GM12878 (cell line): ENCODE measurements at regions not wholly inside any gene's neighbourhood (a gene's known extent, or its start where the extent isn't known, plus 50 kb on each side); places are given as distances from the start of the nearest gene placed in this dataset.
A peak's percentile ranks its signal among the peaks of the same experiment; 100 is the strongest.

Source experiments
- ATAC-seq: fragments of 200-7000 bp; cut with Tn5 transposase; 3 replicates; pipeline ENCODE4 v1.9.1; 2020; ENCODE audit warnings: mild to moderate bottlenecking, moderate library complexity
- BruUV-seq: library from RNA; stranded (reverse); fragments of 400-500 nt; replicated peaks from 2 replicates; lab custom pipeline; 2021; lab: Mats Ljungman, UMichigan
- CTCF ChIA-PET: fragments of 300-600 bp; sonication (Branson Sonifier 250); formaldehyde crosslinking; extraction: SDS; loops from one replicate; lab custom pipeline; 2021; ENCODE audit warnings: inconsistent platforms; lab: Yijun Ruan, JAX
- POLR2A ChIA-PET: fragments of 350-600 bp; formaldehyde crosslinking; extraction: SDS; loops from one replicate; lab custom pipeline; 2021; ENCODE audit warnings: inconsistent platforms; lab: Charles Lee
- RAD21 ChIA-PET: fragments of 300-600 bp; sonication (Branson Sonifier 250); formaldehyde crosslinking; loops from one replicate; lab custom pipeline; 2023; ENCODE audit warnings: antibody characterized with exemption; ENCODE audit not compliant: unreplicated experiment; lab: Charles Lee
- SMC1A ChIA-PET: fragments of 300-600 bp; sonication (Branson Sonifier 250); formaldehyde crosslinking; loops from one replicate; lab custom pipeline; 2023; ENCODE audit not compliant: unreplicated experiment, uncharacterized antibody; lab: Charles Lee
- DNase-seq: peaks from one replicate; pipeline ENCODE4 v3.0.0-alpha.2; 2011; ENCODE audit warnings: low read depth, low spot score
- FAIRE-seq: peaks from 3 replicates; lab custom pipeline; 2011; peaks lifted over from hg19 to GRCh38; lab: Jason Lieb, UNC
- H2AFZ ChIP-seq: 2 replicates; pipeline ENCODE4 v1.6.0; 2011; ENCODE audit warnings: low read depth, low read length, control low read depth; ENCODE audit not compliant: control insufficient read depth
- H3K27ac ChIP-seq: 2 replicates; pipeline ENCODE4 v1.5.1; 2011; ENCODE audit warnings: control low read depth; ENCODE audit not compliant: control insufficient read depth, insufficient read depth
- H3K27me3 ChIP-seq, 2 experiments: replicated peaks in 1 of 2; 2 replicates each; pipeline versions ENCODE4 v1.6.0 to v1.6.1; 2011; ENCODE audit warnings: low read length in 1 of 2; ENCODE audit not compliant: control insufficient read depth in 2 of 2, insufficient read depth in 2 of 2
- H3K36me3 ChIP-seq, 2 experiments: 2 replicates each; pipeline ENCODE4 v1.5.1; 2011; ENCODE audit warnings: low read length in 1 of 2; ENCODE audit not compliant: control insufficient read depth in 2 of 2, insufficient read depth in 2 of 2
- H3K4me1 ChIP-seq: 2 replicates; pipeline ENCODE4 v1.6.1; 2011; ENCODE audit warnings: mild to moderate bottlenecking, low read length, moderate library complexity, mixed read lengths; ENCODE audit not compliant: control insufficient read depth, insufficient read depth
- H3K4me2 ChIP-seq: 2 replicates; pipeline ENCODE4 v1.6.0; 2011; ENCODE audit warnings: control low read depth; ENCODE audit not compliant: control insufficient read depth, insufficient read depth
- H3K4me3 ChIP-seq: fragments of 200-600 bp; sonication (generic); 2 replicates; pipeline ENCODE4 v1.5.1; 2016
- H3K79me2 ChIP-seq: 2 replicates; pipeline ENCODE4 v1.6.0; 2011; ENCODE audit warnings: low read length; ENCODE audit not compliant: control insufficient read depth, insufficient read depth
- H3K9ac ChIP-seq: 2 replicates; pipeline ENCODE4 v1.8.0; 2011; ENCODE audit warnings: low read length, control low read depth, mixed read lengths; ENCODE audit not compliant: control insufficient read depth, insufficient read depth
- H3K9me3 ChIP-seq: replicated peaks from 3 replicates; pipeline ENCODE4 v1.5.1; 2011; ENCODE audit warnings: mild to moderate bottlenecking, low read length; ENCODE audit not compliant: control insufficient read depth, insufficient read depth
- H4K20me1 ChIP-seq: 2 replicates; pipeline ENCODE4 v1.6.0; 2011; ENCODE audit not compliant: control insufficient read depth, insufficient read depth
- CTCF ChIP-seq, 3 experiments: IDR thresholded peaks in 2 of 3; conservative IDR thresholded peaks in 1 of 3; 2 replicates each; pipeline ENCODE4 v1.5.1; 2011; ENCODE audit warnings: low read depth in 3 of 3, low read length in 3 of 3, mild to moderate bottlenecking in 3 of 3, control low read depth in 2 of 3, moderate library complexity in 2 of 3, inconsistent platforms in 1 of 3, mixed read lengths in 1 of 3; ENCODE audit not compliant: control insufficient read depth in 2 of 3, insufficient read depth in 1 of 3; ENCODE audit errors: extremely low read depth in 1 of 3
- JUND ChIP-seq: IDR thresholded peaks from 2 replicates; pipeline ENCODE4 v1.6.1; 2012; ENCODE audit warnings: low read depth, mild to moderate bottlenecking, low read length, improper control_type of control experiment, moderate library complexity
- NFYB ChIP-seq: IDR thresholded peaks from 2 replicates; pipeline ENCODE4 v1.6.1; 2011; ENCODE audit warnings: low read depth, mild to moderate bottlenecking, low read length, improper control_type of control experiment, moderate library complexity; ENCODE audit not compliant: insufficient read depth
- NRF1 ChIP-seq: conservative IDR thresholded peaks from 2 replicates; pipeline ENCODE4 v1.6.1; 2011; ENCODE audit warnings: mild to moderate bottlenecking, low read depth, low read length, improper control_type of control experiment
- RAD21 ChIP-seq: IDR thresholded peaks from 2 replicates; pipeline ENCODE4 v1.6.1; 2011; ENCODE audit warnings: mild to moderate bottlenecking, low read depth, low read length, moderate library complexity; ENCODE audit not compliant: insufficient read depth
- RELA ChIP-seq: fragments of 450-650 bp; IDR thresholded peaks from 2 replicates; pipeline ENCODE4 v1.8.0; 2014; ENCODE audit warnings: borderline replicate concordance; ENCODE audit not compliant: partially characterized antibody
- RELB ChIP-seq: fragments of 450-650 bp; IDR thresholded peaks from 2 replicates; pipeline ENCODE4 v1.6.1; 2017; ENCODE audit warnings: low read depth, mild to moderate bottlenecking, moderate library complexity
- RUNX3 ChIP-seq: IDR thresholded peaks from 2 replicates; pipeline ENCODE4 v1.6.1; 2012; ENCODE audit warnings: low read length, inconsistent platforms
- SMC3 ChIP-seq: IDR thresholded peaks from 2 replicates; pipeline ENCODE4 v1.6.1; 2011; ENCODE audit warnings: low read length, improper control_type of control experiment, borderline replicate concordance
- WGBS: methylation state at CpG from one replicate; pipeline ENCODE4 v1.1.6; 2016; ENCODE audit warnings: low lambda C conversion rate; ENCODE audit not compliant: insufficient replicate concordance, insufficient coverage; ENCODE audit errors: missing lambda C conversion rate; 5-methylcytosine and 5-hydroxymethylcytosine counted together
- in situ Hi-C: fragments of 300-500 bp; cut with MboI; formaldehyde crosslinking; loops from 9 replicates; pipeline ENCODE4 v1.14.3; 2018; ENCODE audit warnings: mixed read lengths
- intact Hi-C: fragments of 100-400 bp; cut with micrococcal nuclease; formaldehyde crosslinking; loops from one replicate; pipeline ENCODE4 v1.14.2; 2022; ENCODE audit not compliant: unreplicated experiment

GRCh38 chr1:38489844-38490270 lies 369.7 kb downstream of the RRAGC start:
- 0 out of 2 replicates have a peak, but pooled peaks have one; percentile 22 for TF ChIP-seq NRF1
- peak; percentile 47; the same call in 1 of the 2 replicates for TF ChIP-seq NFYB
- peak; percentile 43 for TF ChIP-seq RUNX3
- no peak for TF ChIP-seq JUND
- TF ChIP-seq RAD21, result peak; percentile 51
- no peak for TF ChIP-seq RELB
- no peak for TF ChIP-seq RELA
- TF ChIP-seq SMC3, result peak; percentile 26; the same call in 1 of the 2 replicates
- TF ChIP-seq CTCF (IDR thresholded peaks at IDR 0.05 in 2 of 3, conservative IDR thresholded peaks at IDR 0.05 in 1 of 3; ENCODE audit: control insufficient read depth in 2 of 3, extremely low read depth in 1 of 3, insufficient read depth in 1 of 3, low read depth in 3 of 3, low read length in 3 of 3), result peak; percentile 42 to 69 (median 60)
- H2AFZ ChIP-seq, result peak overlapping the region; percentile 43
- no peak overlapping the region for H3K27ac ChIP-seq
- POLR2A ChIA-PET, result interaction anchor here (0.6 kb wide), 1 partner anchor 909 kb away, joined by 4 read pairs; no protein-coding TSS in a partner anchor
- H3K4me2 ChIP-seq, result no peak overlapping the region
- in situ Hi-C loops (no loop called here), intact Hi-C loops (no loop called here)
- H3K36me3 ChIP-seq, result no peaks in the 10 kb centered on the region
- H3K9me3 ChIP-seq, result peaks cover 2% of the 10 kb centered on the region; the same call in 2 of the 3 replicates
- DNase-seq (no peak), FAIRE-seq (no peak), ATAC-seq (peak; percentile 90)
- H3K79me2 ChIP-seq, result no peaks in the 10 kb centered on the region
- no peak overlapping the region for H3K4me3 ChIP-seq
- BruUV-seq, result no TSS peak
- no peaks in the 10 kb centered on the region; the same call in 1 of the 2 replicates for H3K4me1 ChIP-seq
- no peak overlapping the region for H3K9ac ChIP-seq
- no peaks in the 10 kb centered on the region for H3K27me3 ChIP-seq
- 79% methylated on average over 6 of the region's 6 CpGs for WGBS
- H4K20me1 ChIP-seq, result no peaks in the 10 kb centered on the region
- RAD21 ChIA-PET, result interaction anchor here (0.7 to 3.6 kb wide), 4 partner anchors 14 to 424 kb away, joined by 3 to 13 read pairs (median 3); no protein-coding TSS in a partner anchor
- CTCF ChIA-PET, result interaction anchor here (1.2 to 2.2 kb wide), 6 partner anchors 8 to 97 kb away, joined by 3 to 21 read pairs (median 6); no protein-coding TSS in a partner anchor
- SMC1A ChIA-PET, result interaction anchor here (0.9 to 1.8 kb wide), 8 partner anchors 9 to 417 kb away, joined by 3 to 8 read pairs (median 4); no protein-coding TSS in a partner anchor
